Panc1 (cell line): ENCODE measurements at regions not wholly inside any gene's neighbourhood (a gene's known extent, or its start where the extent isn't known, plus 50 kb on each side); places are given as distances from the start of the nearest gene placed in this dataset.

ENCODE experiments used
- ATAC-seq: fragments of 200-7000 bp; cut with Tn5 transposase; 2 replicates; pipeline ENCODE4 v1.9.1; 2020; ENCODE audit warnings: mild to moderate bottlenecking, moderate library complexity
- BruUV-seq: library from RNA; stranded (reverse); fragments of 400-500 nt; replicated peaks from 2 replicates; lab custom pipeline; 2021; lab: Mats Ljungman, UMichigan
- CTCF ChIA-PET: fragments of 300-600 bp; sonication (Branson Sonifier 250); formaldehyde crosslinking; loops from one replicate; lab custom pipeline; 2022; ENCODE audit warnings: antibody characterized with exemption; lab: Charles Lee
- POLR2A ChIA-PET: fragments of 300-600 bp; sonication (Branson Sonifier 250); formaldehyde crosslinking; loops from one replicate; lab custom pipeline; 2022; ENCODE audit warnings: antibody characterized with exemption; lab: Charles Lee
- DNase-seq: peaks from one replicate; pipeline ENCODE4 v3.0.0-alpha.2; 2010; ENCODE audit warnings: low read depth, low spot score
- H3K27ac ChIP-seq: 2 replicates; pipeline ENCODE4 v1.5.1; 2011; ENCODE audit warnings: mild to moderate bottlenecking, low read length, inconsistent platforms
- H3K27me3 ChIP-seq: fragments of 200-500 bp; sonication (Bioruptor generic); 2 replicates; pipeline ENCODE4 v1.6.0; 2014; ENCODE audit warnings: low read length, inconsistent platforms; ENCODE audit not compliant: control insufficient read depth, insufficient read depth
- H3K36me3 ChIP-seq: fragments of 200-500 bp; sonication (Bioruptor generic); 2 replicates; pipeline ENCODE4 v1.5.1; 2014; ENCODE audit warnings: inconsistent platforms, mild to moderate bottlenecking, low read length, moderate library complexity; ENCODE audit not compliant: control insufficient read depth, insufficient read depth
- H3K4me1 ChIP-seq: 2 replicates; pipeline ENCODE4 v1.5.1; 2011; ENCODE audit warnings: inconsistent platforms, mild to moderate bottlenecking, low read length, moderate library complexity; ENCODE audit not compliant: control insufficient read depth, insufficient read depth
- H3K4me3 ChIP-seq, 2 experiments: 2 replicates each; pipeline ENCODE4 v1.5.1; 2011 to 2012; ENCODE audit warnings: low read depth in 2 of 2, low read length in 2 of 2, mild to moderate bottlenecking in 2 of 2, inconsistent platforms in 1 of 2, moderate library complexity in 1 of 2
- H3K9me3 ChIP-seq: fragments of 200-500 bp; sonication (Bioruptor generic); 2 replicates; pipeline ENCODE4 v1.5.1; 2014; ENCODE audit warnings: low read depth, mild to moderate bottlenecking, inconsistent platforms, low read length, moderate library complexity; ENCODE audit not compliant: control insufficient read depth, insufficient read depth
- CTCF ChIP-seq: fragments of 450-650 bp; IDR thresholded peaks from 2 replicates; pipeline ENCODE4 v1.5.1; 2017; ENCODE audit warnings: mild to moderate bottlenecking
- POLR2AphosphoS5 ChIP-seq: IDR thresholded peaks from 2 replicates; pipeline ENCODE4 v1.6.1; 2012; ENCODE audit warnings: mild to moderate bottlenecking, low read depth, low read length, moderate library complexity
- REST ChIP-seq, 2 experiments: IDR thresholded peaks; 2 replicates each; pipeline ENCODE4 v1.6.1; 2011 to 2012; ENCODE audit warnings: low read depth in 2 of 2, control low read depth in 1 of 2, low read length in 1 of 2, mild to moderate bottlenecking in 1 of 2, moderate library complexity in 1 of 2; ENCODE audit not compliant: insufficient read depth in 1 of 2
- SIN3A ChIP-seq: IDR thresholded peaks from 2 replicates; pipeline ENCODE4 v1.6.1; 2012; ENCODE audit warnings: low read depth, mild to moderate bottlenecking, low read length, moderate library complexity, borderline replicate concordance; ENCODE audit not compliant: insufficient read depth
- TCF7L2 ChIP-seq: IDR thresholded peaks from 2 replicates; pipeline ENCODE4 v1.6.1; 2011; ENCODE audit warnings: mild to moderate bottlenecking, low read depth, low read length, inconsistent platforms
- in situ Hi-C: cut with HindIII; loops from 2 replicates; pipeline ENCODE4 v1.10.0; 2016; ENCODE audit warnings: low sequenced_read_pairs, low pct_unique_long_range_greater_than_20kb
- intact Hi-C: fragments of 100-400 bp; cut with micrococcal nuclease; formaldehyde crosslinking; loops from one replicate; pipeline ENCODE4 v1.10.0; 2022; ENCODE audit not compliant: unreplicated experiment

GRCh38 chr5:109588281-109589035, 101.3 kb upstream of the MAN2A1 start:
- intact Hi-C loops = no loop called here
- H3K9me3 ChIP-seq = no peaks in the 10 kb centered on the region
- no TSS peak for BruUV-seq
- H3K4me1 ChIP-seq = no peaks in the 10 kb centered on the region
- DNase-seq (no peak), ATAC-seq (no peak)
- H3K27ac ChIP-seq = no peak overlapping the region
- H3K4me3 ChIP-seq = no peak overlapping the region
- CTCF ChIA-PET = no interaction called here
- H3K27me3 ChIP-seq = no peaks in the 10 kb centered on the region
- POLR2A ChIA-PET = no interaction called here
- in situ Hi-C loops = no loop called here
- TF ChIP-seq TCF7L2 (no peak), CTCF (no peak), REST (IDR thresholded peaks at IDR 0.05; ENCODE audit: insufficient read depth in 1 of 2, low read depth in 2 of 2, low read length in 1 of 2) (no peak), SIN3A (no peak), POLR2AphosphoS5 (no peak)
- H3K36me3 ChIP-seq = no peaks in the 10 kb centered on the region

GRCh38 chr5:109584986-109585599, 104.6 kb upstream of the MAN2A1 start:
- in situ Hi-C loops (no loop called here), intact Hi-C loops (no loop called here)
- CTCF ChIA-PET = no interaction called here
- DNase-seq = no peak
- Histone ChIP-seq H3K4me1 (no peaks in the 10 kb centered on the region), H3K36me3 (no peaks in the 10 kb centered on the region), H3K27ac (no peak overlapping the region), H3K9me3 (no peaks in the 10 kb centered on the region), H3K4me3 (no peak overlapping the region), H3K27me3 (no peaks in the 10 kb centered on the region)
- no peak for TF ChIP-seq TCF7L2
- no peak for TF ChIP-seq SIN3A
- no peak for TF ChIP-seq POLR2AphosphoS5
- no peak for TF ChIP-seq REST (IDR thresholded peaks at IDR 0.05; ENCODE audit: insufficient read depth in 1 of 2, low read depth in 2 of 2, low read length in 1 of 2)
- no peak for TF ChIP-seq CTCF
- no TSS peak for BruUV-seq
- POLR2A ChIA-PET = no interaction called here
- no peak for ATAC-seq
